GM21528 (cell line): ENCODE measurements at regions not wholly inside any gene's neighbourhood (a gene's known extent, or its start where the extent isn't known, plus 50 kb on each side); places are given as distances from the start of the nearest gene placed in this dataset.

Source experiments
- ATAC-seq: cut with Tn5 transposase; IDR thresholded peaks from one replicate; pipeline ENCODE4 v1.9.1; 2021; ENCODE audit warnings: mild to moderate bottlenecking, moderate library complexity; ENCODE audit not compliant: unreplicated experiment, low FRiP score

DNA sequence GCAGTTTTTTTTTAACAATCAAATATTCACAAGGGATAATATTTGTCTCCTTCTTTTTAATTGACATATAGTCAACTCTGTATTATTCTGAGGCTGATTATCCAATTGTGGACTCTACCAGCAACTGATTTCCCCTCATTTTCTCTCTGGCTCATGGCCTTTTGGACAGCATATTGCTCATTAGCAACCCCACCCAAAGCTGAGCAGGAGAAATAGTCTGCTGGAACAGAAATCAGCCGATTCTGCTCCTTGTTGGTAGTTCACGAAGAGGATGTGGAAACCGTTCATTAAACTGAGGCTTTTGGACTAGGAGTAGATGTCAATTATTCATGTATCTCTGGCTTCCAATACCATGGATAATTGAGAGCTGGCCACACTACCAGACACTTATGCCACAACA, 428.4 kb upstream of the INTU start:
- no peak for ATAC-seq

DNA sequence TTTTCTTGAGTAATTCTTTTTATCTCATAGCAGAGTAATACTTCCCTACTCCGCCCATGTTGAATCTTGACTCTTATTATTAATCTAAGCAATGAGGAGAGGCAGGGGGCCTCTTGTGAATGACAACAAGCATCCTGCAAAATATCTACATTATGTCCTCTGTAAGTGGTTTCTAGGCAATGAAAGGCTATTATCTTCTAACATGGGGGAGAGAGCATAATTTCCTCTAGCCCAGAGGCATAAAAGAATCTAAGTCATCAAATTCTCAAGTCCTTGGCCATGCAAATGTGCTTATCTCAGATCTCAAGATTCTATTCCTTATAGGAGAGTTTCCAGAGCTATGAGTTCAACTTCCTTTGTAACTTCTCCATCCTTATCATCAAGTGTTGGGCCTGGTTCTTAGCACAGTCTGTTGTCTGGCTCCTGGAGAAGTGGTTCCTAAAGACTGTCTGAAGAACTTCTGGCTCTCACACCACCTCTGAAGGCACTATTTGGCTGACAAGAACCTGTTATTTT, 423.1 kb upstream of the INTU start:
- no peak for ATAC-seq

DNA sequence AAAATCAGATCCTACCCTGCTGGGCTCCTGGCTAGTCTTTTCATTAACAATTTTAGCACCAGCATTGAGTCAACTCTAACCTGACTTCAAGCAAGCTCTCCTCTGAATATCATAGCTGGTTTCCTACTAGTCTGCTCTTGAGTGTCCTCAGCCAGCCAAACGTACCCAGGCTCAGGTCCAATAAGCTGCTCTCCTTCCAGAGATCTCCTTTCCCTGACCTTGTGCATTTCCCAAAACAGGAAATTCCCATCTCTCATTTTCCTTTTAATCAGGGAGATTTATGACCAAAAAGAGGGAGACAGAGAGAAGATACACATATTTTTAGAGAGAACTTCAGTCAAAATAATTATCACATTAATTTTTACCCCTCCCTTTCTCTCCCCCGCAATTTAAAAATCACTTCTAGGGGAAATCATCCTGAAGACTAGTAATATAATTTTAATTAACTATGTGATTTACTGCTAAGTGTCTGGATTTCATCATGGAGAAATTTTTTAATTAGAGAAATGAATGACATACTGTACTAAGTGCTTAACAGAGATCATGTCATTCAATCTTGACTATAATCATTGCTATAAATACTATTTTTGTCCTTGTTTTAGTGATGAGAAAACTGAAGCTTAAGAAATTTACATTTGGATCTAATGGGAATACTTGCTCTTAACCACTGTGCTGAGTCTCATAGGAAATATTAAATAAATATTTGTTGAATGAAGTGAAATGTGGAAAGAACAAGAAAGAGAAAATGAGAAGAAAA, 421.7 kb upstream of the INTU start:
- ATAC-seq = no peak

DNA sequence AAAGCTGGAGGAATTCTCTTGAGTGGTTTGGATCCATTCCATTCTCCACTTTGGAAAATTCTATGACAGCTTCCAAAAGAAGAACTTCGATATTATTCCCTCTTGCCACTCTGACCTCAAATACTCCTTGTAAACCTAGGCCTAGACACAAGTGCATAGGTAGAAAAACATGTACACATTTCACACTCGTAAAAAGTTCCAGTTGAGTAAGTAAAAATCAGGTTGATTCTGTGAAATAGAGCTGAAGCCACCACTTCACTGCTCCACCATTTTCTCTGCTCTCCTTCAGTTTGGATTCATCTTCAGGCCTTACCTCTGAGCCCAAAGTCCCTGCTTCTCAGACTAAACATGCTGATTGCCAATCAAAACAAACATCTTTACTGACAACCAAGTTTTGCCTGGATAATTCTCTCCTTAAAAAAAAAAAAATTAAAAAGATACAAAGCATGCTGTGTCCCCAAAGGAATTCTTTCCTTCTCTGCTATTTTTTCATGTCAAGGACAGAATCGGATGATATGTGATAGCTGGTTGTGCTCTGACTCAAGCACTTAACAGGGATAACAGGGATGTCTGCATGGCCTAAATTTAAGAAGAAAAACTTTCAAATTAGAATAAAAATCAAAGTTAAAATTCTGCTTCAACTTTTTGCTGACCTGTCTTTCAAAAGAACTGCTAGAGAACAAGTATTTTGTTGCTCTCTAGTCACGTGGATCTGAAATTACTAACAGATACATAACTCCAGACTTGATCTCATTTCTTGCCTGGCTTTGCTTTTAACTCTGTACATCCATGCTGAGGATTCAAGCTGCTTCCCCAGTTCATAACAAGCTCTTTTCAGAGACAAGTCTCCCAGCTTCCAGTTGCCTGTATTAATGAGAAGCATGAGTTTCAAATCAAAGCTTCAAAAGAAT, 420.9 kb upstream of the INTU start:
- ATAC-seq = no peak

DNA sequence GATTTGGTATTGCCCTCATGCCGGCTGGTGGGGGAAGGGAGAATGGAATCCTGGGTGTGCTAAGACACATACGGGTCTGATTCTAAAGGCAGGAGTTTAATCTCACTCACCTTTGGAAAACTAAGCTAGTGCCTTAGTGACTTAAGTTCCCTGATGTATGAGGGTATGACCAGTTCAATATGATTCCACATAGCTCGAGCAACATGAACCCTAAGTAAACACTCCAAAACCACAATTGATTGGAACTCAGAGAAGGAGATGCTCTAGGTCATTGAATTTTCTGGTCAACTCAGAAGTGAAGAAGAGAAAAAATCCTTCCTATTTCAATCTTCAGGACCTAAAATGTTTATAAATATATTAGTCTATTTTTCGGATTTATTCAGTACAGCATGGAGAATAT, 420.1 kb upstream of the INTU start:
- ATAC-seq = no peak

DNA sequence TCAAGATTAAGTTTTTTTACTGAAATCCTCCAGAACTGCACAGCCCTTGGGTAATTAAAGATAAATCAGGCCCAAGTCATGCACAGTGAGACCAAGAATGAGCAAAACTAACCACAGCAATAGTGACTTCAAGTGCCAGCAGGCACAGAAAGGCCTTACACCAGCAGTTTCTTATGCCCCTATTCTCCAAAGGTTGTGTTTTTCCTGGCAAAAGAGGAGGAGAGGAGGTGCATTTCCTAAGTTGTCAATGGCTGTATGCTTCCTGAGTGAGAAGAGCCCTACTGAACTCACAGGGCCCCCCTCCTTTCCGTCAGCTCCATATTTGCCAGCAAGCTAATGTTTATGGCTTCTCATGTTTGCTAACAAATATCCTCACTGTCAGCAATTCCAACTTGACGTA, 418.7 kb upstream of the INTU start:
- ATAC-seq = no peak

DNA sequence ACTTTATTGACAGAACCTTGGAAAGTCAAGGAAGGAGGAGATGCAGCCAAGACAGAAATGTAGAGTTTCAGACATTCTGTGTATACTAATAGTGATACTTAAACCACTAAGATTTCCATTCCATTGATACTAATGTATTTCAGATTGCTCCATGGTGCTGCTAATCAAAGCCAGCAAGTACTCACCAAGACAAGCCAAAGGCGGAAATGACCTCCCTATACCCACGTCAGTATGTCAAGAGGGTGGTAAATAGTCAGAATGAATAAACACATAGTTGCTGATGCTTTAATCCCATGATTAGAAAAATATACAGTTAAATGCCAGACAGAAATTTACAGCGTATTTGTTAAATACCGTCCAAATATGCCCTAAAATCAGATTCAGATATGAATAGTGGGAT, 417.8 kb upstream of the INTU start:
- ATAC-seq = no peak

DNA sequence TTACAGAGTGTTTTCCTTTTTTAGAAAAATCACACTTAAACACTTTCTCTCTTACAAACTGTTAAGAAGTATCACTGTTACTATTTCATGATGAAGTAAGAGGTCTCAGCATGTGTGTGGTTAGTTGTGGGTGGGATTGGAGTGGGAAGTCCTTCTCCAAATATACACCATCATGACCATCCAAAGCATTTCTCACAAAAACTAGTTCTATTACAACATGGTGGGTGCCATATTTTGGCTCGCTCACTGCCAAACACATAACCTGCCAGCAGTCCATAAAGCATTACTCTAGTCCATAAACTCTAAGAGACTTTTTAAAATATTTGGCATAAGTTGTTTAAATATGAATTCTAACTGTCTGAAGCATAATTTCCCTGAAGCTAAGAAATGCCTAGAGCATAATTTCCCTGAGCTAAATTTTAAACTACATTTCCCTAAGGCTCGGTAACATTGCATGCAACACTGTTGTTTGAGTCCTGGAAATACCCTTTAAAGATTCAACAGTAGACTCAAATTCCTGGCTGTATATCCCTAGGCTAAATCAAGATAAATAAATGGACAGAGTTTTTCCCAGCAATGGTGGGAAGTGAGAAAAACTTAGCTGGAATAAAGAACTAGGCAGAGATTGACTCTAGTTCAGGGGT, 415.0 kb upstream of the INTU start:
- no peak for ATAC-seq

DNA sequence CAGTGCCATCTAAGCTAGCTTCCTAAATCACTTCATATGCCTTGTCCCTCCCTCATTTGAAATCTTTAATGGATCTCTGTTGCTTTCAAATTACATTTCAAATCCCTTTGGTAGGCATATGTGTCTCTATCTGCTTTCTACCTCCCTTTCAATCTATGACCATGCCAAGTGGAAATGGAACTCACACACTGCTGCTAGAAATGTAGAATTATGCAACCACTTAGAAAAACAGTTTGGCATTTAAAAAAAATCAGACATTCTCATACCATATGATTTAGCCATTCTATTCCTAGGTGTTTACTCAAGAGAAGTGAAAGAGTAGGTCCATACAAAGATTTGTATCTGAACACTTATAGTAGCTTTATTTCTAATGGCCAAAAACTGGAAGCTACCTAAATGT, 413.5 kb upstream of the INTU start:
- no peak for ATAC-seq

DNA sequence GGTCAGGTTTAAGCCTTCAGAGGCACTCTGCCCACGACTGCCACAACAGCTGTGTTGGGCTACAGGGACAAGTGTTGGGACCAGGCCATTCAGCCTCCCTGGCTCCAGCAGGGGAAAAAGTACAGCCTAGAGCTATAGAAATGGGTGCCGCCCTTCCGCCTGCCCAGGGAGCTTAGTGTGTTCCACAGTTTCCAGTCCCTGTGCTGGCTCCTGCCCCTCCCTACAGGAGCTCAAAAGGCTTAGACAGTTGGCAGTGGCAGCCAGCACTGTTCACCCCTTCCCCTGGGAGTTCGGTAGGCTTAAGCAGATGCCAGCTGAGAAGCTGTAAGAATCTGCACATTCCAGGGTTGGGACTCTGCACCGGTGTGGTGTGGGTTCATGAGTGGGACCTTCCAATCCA, 408.2 kb upstream of the INTU start:
- ATAC-seq = no peak

DNA sequence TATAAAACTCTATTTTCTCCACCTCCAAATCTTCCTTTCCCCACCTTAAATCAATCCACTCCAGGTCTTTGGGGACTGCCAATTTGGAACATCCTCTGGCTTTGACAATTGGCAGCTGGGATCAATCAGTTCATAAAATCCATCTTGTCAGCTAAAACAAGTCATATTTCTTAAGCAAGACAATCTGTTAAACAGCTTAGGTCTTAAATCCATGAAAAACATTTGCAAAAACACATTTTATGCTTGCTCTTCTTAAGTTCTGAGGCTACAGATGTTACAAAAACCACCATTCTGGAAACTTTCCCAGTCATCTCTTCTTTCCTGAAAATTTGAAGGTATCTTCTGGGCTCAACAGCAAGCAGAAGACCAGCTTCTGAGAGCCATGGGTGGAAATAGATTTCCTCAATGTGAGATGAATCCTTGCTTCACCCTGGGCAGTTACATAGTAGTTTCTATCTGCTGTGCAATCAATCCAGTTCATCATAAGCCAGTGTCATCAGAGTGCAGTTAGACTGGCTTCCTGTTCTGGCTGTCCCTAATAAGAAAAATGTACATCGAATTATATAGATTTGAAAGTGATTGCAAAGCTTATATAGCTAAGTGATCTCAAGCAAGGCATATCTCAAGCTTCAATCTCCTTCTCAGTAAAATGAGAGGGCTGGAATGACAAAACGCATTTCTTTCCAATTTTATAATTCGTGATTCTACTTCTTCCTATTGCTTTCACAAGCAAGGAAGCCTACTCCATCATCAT, 402.7 kb upstream of the INTU start:
- no peak for ATAC-seq

DNA sequence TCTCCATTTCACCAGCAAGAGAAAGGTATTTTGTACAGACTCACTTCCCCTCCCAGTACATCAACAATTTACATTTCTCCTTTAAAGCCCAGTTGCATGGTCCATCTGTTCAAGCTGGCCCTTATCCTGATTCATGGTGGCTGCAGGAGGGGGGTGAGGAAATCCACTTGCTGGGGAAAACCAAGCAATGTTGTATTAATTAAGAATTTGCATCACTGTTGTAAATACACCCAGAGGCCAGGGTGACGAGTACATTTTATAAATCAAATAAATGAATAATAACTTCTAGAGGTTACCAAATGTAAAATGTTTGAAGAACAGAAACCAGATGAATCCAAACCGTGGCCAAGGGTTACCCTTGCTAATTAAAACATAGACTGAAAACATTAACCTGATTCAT, 395.9 kb upstream of the INTU start:
- no peak for ATAC-seq

DNA sequence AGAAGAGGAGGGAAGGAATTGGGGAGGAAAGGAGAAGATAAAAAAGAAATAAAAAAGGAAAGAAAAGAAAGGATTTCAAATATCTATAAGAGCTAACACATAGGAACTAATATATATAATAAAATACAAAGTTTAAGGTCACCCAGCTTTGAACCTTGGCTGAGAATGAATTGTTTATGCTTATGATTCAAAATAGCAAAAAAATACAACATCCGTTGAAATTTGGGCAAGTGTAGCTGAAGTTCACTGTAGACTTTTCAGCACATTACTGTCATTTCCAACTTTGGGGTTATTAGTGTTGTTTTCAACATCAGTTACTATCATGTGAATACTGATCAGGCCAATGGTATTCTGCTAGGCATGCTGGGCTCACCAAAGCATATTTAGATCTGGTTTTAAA, 395.2 kb upstream of the INTU start:
- no peak for ATAC-seq

DNA sequence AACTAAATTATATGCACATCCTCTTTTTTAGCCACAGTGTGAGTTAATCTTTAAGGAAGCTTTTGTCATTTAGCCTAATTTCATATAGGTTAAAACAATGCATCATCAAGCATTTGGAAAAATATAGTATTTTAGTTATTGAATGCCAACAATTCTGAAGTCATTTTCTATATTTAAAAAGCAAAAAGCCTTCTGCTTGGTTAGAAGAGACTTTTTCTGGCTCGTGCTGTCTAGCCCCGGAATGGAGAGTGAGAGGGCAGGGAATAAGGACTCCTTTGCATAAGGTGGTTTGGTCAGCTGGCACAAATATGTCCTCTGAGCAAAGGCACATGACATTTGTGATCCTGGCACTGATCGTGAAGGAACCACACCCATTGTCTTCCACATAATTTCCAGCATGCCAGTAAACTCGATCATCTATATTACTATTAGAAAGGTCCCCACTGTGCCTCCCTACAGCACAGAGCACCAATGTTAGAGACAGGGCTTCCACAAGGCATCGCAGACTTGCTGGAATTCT, 393.7 kb upstream of the INTU start:
- no peak for ATAC-seq

DNA sequence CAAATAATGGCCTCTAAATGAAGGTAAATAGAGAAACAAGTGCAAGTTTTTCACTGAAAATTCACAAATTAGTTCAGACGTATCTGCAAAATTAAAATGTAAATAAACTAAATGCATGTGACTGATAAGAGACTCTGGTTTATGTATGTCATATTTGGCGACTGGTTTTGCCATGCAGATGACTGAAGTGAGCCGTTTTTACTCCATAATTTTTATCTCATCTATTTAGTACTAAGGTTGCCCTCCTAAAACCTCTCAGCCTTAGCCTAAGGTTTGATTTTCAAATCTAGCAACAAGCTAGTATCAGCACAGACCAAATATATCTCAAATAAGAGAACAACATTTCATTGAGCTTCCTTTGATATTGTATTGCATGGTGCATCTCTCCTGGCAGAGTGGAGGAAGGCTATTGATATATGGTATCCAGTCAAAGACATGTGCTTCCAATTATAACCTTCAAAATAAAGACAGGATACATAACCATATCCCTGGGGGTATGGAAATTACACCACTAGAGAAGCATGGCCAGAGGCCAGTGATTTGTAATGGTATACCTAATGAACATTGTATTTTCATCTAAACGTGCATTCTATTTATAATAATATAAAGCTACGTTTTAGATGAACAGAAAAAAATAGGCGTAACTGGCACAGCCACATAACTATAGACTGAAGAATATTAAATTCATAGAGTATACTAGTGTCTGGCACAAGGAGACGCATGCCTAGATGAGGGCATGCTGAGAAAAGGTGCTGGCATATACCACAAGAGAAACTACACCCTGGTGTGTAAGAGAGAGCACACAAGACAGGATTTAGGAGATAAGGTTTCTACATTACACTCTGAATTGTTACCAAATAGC, 392.6 kb upstream of the INTU start:
- no peak for ATAC-seq

DNA sequence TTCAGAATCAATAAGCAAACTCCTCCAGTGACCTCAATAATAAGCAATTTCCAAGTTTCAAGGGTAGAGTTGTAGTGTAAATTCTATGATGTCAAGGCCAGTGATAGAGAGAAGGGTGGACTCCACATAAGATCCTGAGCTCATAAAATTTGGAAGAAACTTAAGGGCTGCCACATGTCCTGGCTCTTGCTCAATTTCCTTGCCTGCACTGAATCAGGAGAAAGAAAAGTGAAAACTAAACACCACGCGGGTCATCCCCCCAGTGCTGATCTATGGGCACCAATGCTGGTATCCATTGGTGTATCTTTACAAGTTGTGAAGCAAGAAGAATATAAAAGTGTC, 392.0 kb upstream of the INTU start:
- no peak for ATAC-seq

DNA sequence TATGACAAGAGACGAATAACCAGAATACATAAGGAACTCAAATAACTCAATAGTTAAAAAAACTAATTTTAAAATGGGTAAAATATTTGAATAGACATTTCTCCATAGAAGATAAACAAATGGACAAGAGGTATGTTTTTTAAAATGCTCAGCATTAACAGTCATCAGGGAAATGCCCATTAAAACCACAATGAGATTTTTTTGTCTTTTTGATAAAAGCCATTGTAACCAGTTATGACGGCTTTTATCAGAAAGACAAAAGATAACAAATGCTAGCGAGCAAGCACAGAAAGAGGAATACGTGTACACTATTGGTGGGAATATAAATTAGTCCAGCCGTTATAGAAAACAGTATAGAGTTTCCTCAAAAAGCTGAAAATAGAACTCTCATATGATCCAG, 388.2 kb upstream of the INTU start:
- no peak for ATAC-seq

DNA sequence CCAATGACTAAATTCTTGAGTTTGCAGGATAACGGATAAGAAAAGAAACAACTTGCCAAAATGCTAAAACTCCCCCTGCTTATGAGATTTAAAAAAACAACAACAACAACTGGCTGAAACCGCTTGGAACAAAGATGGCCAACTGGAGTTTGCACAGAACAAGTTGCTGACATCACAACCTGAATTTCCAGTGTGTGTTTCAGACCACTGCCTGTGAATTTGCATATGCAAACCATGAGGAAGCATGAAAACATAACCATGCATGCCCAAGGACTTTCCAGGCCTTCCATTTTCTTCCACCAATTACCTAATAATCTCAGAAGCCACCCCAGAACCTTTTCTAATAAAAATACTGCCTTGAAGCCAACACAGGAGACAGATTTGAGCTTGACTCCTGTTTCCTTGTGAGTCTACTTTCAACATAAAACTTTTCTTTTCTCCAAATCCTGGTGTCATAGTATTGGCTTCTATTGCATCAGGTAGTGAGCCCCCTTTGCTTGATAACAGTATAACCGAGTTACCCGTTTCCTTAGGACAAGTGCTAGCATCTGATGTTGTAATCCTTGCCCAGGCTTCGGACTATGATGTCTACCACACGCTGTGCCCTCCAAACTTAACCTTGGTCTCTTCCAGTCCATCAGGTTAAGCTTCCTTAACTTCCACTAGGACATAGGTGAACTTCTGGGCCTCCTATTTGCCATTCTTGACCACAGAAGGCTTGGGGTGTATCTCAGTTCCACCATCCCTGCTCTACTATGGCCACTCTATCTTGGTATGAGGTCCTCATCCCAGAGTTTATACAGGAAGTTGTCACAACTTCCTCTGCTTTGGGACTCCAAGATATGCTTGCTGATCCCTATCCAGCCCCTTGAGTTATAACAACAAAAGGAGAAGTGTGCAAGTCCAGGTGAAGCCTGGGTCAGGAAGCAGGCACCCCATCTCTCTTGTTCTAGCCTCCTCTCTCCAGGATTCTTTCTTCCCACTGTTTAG, 385.5 kb upstream of the INTU start:
- ATAC-seq = no peak
